ENCODE measurements at regions not wholly inside any gene's neighbourhood (a gene's known extent, or its start where the extent isn't known, plus 50 kb on each side); places are given as distances from the start of the nearest gene placed in this dataset.

GRCh38 chr1:30515755-30516484 is 207.5 kb downstream of the MATN1 start:
- no peak for DNase-seq (ENCODE audit: low spot score)
- Histone ChIP-seq H3K27me3 (ENCODE audit: control insufficient read depth in 4 of 4, insufficient read depth in 4 of 4, low read length in 3 of 4) (no peaks in the 10 kb centered on the region), H3K4me3 (ENCODE audit: low read depth in 1 of 3, low read length in 3 of 3) (no peak overlapping the region), H3K9me3 (ENCODE audit: control insufficient read depth in 4 of 4, low read length in 3 of 4) (no peaks in the 10 kb centered on the region), H3K4me1 (ENCODE audit: control insufficient read depth in 4 of 4, insufficient read depth in 4 of 4, low read length in 3 of 4) (no peaks in the 10 kb centered on the region), H3K9ac (ENCODE audit: low read depth in 1 of 2, low read length in 2 of 2) (no peak overlapping the region), H3K27ac (ENCODE audit: low read depth in 1 of 2, low read length in 2 of 2) (no peak overlapping the region), H3K36me3 (ENCODE audit: control insufficient read depth in 4 of 4, insufficient read depth in 3 of 4, low read depth in 1 of 4, low read length in 3 of 4) (no peaks in the 10 kb centered on the region)
- TF ChIP-seq, protein P1, sequence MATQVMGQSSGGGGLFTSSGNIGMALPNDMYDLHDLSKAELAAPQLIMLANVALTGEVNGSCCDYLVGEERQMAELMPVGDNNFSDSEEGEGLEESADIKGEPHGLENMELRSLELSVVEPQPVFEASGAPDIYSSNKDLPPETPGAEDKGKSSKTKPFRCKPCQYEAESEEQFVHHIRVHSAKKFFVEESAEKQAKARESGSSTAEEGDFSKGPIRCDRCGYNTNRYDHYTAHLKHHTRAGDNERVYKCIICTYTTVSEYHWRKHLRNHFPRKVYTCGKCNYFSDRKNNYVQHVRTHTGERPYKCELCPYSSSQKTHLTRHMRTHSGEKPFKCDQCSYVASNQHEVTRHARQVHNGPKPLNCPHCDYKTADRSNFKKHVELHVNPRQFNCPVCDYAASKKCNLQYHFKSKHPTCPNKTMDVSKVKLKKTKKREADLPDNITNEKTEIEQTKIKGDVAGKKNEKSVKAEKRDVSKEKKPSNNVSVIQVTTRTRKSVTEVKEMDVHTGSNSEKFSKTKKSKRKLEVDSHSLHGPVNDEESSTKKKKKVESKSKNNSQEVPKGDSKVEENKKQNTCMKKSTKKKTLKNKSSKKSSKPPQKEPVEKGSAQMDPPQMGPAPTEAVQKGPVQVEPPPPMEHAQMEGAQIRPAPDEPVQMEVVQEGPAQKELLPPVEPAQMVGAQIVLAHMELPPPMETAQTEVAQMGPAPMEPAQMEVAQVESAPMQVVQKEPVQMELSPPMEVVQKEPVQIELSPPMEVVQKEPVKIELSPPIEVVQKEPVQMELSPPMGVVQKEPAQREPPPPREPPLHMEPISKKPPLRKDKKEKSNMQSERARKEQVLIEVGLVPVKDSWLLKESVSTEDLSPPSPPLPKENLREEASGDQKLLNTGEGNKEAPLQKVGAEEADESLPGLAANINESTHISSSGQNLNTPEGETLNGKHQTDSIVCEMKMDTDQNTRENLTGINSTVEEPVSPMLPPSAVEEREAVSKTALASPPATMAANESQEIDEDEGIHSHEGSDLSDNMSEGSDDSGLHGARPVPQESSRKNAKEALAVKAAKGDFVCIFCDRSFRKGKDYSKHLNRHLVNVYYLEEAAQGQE (IDR thresholded peaks at IDR 0.05), result no peak
- TF ChIP-seq RAD21 (IDR thresholded peaks at IDR 0.05) (no peak), TAF1 (conservative IDR thresholded peaks at IDR 0.05) (no peak), SP1 (IDR thresholded peaks at IDR 0.05) (no peak)
- 83% methylated on average over 10 of the region's 10 CpGs for WGBS

GRCh38 chr1:30514945-30515344 is 208.4 kb downstream of the MATN1 start:
- Histone ChIP-seq H3K27ac (ENCODE audit: low read depth in 1 of 2, low read length in 2 of 2) (no peak overlapping the region), H3K9me3 (ENCODE audit: control insufficient read depth in 4 of 4, low read length in 3 of 4) (no peaks in the 10 kb centered on the region), H3K27me3 (ENCODE audit: control insufficient read depth in 4 of 4, insufficient read depth in 4 of 4, low read length in 3 of 4) (no peaks in the 10 kb centered on the region), H3K36me3 (ENCODE audit: control insufficient read depth in 4 of 4, insufficient read depth in 3 of 4, low read depth in 1 of 4, low read length in 3 of 4) (no peaks in the 10 kb centered on the region), H3K4me3 (ENCODE audit: low read depth in 1 of 3, low read length in 3 of 3) (no peak overlapping the region), H3K9ac (ENCODE audit: low read depth in 1 of 2, low read length in 2 of 2) (no peak overlapping the region), H3K4me1 (ENCODE audit: control insufficient read depth in 4 of 4, insufficient read depth in 4 of 4, low read length in 3 of 4) (no peaks in the 10 kb centered on the region)
- WGBS, result 80% methylated on average over 3 of the region's 3 CpGs
- no peak for DNase-seq (ENCODE audit: low spot score)
- TF ChIP-seq RAD21 (IDR thresholded peaks at IDR 0.05) (no peak), CTCF (IDR thresholded peaks at IDR 0.05; ENCODE audit: low read depth, low read length, missing input control) (no peak), YY1 (IDR thresholded peaks at IDR 0.05) (no peak), HNF4G (IDR thresholded peaks at IDR 0.05) (no peak)
- TF ChIP-seq, protein P2, sequence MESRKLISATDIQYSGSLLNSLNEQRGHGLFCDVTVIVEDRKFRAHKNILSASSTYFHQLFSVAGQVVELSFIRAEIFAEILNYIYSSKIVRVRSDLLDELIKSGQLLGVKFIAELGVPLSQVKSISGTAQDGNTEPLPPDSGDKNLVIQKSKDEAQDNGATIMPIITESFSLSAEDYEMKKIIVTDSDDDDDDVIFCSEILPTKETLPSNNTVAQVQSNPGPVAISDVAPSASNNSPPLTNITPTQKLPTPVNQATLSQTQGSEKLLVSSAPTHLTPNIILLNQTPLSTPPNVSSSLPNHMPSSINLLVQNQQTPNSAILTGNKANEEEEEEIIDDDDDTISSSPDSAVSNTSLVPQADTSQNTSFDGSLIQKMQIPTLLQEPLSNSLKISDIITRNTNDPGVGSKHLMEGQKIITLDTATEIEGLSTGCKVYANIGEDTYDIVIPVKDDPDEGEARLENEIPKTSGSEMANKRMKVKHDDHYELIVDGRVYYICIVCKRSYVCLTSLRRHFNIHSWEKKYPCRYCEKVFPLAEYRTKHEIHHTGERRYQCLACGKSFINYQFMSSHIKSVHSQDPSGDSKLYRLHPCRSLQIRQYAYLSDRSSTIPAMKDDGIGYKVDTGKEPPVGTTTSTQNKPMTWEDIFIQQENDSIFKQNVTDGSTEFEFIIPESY (IDR thresholded peaks at IDR 0.05), result no peak

- H3K4me1 ChIP-seq (ENCODE audit: control insufficient read depth in 4 of 4, insufficient read depth in 4 of 4, low read length in 3 of 4), result no peaks in the 10 kb centered on the region
- DNase-seq (ENCODE audit: low spot score), result no peak
- no peaks in the 10 kb centered on the region for H3K27me3 ChIP-seq (ENCODE audit: control insufficient read depth in 4 of 4, insufficient read depth in 4 of 4, low read length in 3 of 4)
- H3K27ac ChIP-seq (ENCODE audit: low read depth in 1 of 2, low read length in 2 of 2), result no peak overlapping the region
- H3K9me3 ChIP-seq (ENCODE audit: control insufficient read depth in 4 of 4, low read length in 3 of 4), result no peaks in the 10 kb centered on the region
- H3K36me3 ChIP-seq (ENCODE audit: control insufficient read depth in 4 of 4, insufficient read depth in 3 of 4, low read depth in 1 of 4, low read length in 3 of 4), result no peaks in the 10 kb centered on the region
- H3K4me3 ChIP-seq (ENCODE audit: low read depth in 1 of 3, low read length in 3 of 3), result no peak overlapping the region
- no peak overlapping the region for H3K9ac ChIP-seq (ENCODE audit: low read depth in 1 of 2, low read length in 2 of 2)
- WGBS, result 45% methylated on average over 6 of the region's 6 CpGs
- TF ChIP-seq TAF1 (conservative IDR thresholded peaks at IDR 0.05), result no peak
- no peak for TF ChIP-seq JUND (IDR thresholded peaks at IDR 0.05)
- TF ChIP-seq, protein P2 (IDR thresholded peaks at IDR 0.05), result no peak
- TF ChIP-seq, protein P3, sequence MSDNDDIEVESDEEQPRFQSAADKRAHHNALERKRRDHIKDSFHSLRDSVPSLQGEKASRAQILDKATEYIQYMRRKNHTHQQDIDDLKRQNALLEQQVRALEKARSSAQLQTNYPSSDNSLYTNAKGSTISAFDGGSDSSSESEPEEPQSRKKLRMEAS (IDR thresholded peaks at IDR 0.05), result no peak
- TF ChIP-seq, protein P4, sequence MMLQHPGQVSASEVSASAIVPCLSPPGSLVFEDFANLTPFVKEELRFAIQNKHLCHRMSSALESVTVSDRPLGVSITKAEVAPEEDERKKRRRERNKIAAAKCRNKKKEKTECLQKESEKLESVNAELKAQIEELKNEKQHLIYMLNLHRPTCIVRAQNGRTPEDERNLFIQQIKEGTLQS (IDR thresholded peaks at IDR 0.05), result no peak
- no peak for TF ChIP-seq FOXA1 (IDR thresholded peaks at IDR 0.05)
- TF ChIP-seq, protein P1 (IDR thresholded peaks at IDR 0.05), result no peak
These were observed 209.2 kb downstream of the MATN1 start for GRCh38 chr1:30514137-30514654.
